ENCODE measurements at regions not wholly inside any gene's neighbourhood (a gene's known extent, or its start where the extent isn't known, plus 50 kb on each side); places are given as distances from the start of the nearest gene placed in this dataset.

DNA sequence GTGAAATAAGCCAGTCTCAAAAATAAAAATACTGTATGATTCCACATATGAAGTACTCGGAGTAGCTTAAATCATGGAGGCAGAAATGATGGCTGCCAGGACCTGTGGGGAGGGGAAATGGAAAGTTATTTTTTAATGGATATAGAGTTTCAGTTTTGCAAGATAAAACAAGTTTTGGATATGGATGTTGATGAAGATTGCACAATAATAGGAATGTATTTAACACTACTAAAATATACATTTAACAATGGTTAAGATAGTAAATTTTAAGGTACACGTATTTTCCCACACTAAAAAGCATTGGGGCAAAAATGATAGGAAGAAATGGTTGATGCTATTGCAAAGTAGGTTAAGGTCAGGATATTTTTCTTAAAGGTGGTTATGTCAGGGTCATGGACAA, 1058.9 kb upstream of the MAP3K7 start:
- no peak for DNase-seq (ENCODE audit: low spot score)

DNA sequence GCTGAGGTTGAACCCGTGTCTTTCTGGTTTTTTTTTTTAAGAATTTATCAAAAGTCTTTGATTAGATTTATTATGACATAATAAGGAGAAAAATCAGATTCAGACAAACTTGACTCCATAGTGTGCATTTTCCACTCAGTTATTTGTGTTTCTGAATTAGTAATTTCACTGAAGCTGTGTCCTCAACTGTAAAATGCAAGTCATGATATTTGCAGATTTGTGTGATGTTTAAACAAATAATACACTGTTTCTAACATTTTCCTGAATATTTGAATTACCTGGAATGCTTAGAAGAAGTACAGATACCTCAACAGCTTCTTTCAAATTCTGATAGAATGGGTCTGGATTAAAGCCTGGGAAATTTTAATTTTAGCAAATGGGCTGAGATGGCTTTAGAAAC, 1050.3 kb upstream of the MAP3K7 start:
- DNase-seq (ENCODE audit: low spot score) = no peak

DNA sequence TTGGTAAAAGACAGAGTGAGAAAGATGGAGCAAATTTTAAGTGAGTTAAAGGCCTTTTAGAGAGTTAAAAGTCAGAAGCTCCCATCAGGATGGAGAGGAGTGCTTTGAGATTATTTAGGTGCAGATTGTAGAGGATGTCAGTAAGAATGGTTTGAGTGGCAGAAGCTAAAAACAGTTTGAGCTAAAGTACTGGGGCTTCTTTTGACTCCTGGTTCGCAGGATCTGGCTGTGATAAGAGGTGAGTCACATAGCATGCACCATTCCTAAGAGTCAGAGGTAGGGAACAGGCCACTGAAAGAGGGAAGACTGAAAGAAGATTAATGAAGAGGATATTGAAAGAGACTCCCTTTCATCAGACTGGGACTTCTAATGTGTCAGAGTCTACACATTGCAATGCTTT, 1047.9 kb upstream of the MAP3K7 start:
- no peak for DNase-seq (ENCODE audit: low spot score)

DNA sequence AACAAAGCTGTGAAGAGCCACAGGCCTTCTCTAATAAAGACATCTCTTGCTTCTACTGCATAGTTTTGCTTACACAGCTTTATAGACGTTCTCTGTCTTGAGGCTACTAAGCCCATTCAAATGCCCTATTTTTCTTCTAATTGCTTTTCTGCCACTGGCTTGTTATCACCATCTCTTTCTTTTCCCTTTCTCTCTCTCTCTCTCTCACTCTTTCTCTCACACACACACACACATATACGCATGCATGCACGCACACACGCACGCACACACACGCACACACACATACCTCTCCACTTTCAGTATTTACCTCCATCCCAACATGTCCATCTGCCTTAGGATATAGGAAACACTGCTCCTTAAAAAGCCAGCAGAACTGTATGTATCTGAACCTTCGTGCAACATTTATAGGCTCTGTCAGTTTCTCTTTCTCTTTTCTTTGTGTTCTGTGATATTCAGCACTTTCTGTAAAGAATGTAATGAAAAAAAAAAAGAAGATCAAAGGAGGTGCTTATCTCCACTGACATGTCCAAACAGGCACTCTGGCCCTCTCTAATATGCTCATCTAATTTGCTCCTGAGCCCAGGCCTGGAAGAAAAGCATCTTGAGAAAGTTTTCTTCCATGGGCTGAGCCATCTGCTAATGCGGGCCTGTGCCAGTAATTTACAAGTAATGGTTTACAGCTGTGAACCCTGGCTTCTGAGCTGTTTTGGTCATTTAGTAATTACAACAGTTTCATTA, 1046.7 kb upstream of the MAP3K7 start:
- no peak for DNase-seq (ENCODE audit: low spot score)

DNA sequence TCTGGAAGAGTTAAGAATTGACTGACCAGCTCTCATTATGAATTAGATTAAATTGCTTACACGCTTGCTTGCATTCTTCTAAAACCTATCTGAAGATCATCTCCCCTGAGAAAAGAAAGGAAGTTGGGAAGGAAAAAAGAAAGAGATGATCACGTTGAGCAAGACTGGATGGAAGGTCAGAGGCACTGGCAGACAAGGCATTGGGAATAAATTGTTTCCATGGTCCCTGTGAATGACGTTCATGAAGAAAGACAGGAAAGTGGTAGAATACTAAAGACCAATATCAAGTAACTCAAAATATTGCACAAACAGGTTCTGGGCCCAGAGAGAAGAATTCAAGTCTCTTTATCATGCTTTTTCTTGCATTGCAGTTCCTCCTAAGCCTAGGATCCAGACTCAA, 1045.4 kb upstream of the MAP3K7 start:
- no peak for DNase-seq (ENCODE audit: low spot score)

DNA sequence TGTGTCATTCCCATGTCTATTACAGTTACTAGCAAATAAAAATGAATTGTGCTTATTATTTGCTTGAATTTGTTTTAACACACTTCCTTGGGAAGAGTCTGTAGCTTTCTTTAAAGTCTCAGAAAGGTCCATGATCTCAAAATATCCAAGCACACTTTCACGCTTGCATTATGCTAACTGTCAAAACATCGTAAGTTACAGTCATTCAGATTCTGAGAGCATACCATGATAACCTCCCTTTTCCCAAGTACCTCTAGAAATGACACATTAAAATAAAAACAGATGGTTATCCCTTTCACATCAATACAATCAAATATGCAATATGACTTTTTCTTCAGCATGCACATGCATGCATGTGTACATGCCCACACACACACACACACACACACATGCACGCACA, 1044.4 kb upstream of the MAP3K7 start:
- DNase-seq (ENCODE audit: low spot score) = no peak

DNA sequence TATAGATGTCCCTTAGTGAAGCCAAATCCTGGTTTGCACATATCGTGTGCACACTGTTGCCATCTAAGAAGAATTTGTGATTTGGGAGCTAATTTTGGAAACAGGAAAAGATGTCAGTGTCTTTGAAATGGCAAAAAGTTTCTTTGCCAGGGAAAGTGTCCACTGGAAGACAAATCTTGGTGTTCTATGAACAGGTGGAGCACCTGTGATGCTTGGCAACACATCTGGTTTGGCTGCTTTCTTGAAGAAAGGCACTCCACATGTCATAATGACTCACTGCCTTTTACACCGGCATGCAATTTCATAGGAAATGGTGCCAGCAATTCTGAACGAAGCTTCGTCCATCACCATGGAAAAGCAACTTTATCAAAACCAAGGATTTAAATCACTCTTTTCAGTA, 1040.0 kb upstream of the MAP3K7 start:
- DNase-seq (ENCODE audit: low spot score) = no peak

DNA sequence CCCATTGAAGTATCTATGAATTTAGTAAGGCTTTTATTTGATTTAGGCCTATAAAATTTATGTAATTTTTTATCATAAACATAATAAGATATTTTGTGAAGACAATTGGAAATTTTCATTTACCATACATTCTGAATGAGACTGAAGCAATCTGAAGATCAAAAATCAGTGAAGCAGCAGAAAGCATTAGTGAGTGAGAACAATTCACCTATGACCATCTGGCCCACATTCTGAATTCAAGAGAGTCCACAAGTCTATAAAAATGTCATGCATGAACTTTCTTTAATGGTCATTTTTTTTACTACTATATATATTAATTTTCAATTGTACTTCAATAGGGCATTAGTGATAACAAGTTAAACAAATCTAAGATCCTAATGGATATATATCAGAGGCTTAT, 1026.6 kb upstream of the MAP3K7 start:
- DNase-seq (ENCODE audit: low spot score) = no peak

DNA sequence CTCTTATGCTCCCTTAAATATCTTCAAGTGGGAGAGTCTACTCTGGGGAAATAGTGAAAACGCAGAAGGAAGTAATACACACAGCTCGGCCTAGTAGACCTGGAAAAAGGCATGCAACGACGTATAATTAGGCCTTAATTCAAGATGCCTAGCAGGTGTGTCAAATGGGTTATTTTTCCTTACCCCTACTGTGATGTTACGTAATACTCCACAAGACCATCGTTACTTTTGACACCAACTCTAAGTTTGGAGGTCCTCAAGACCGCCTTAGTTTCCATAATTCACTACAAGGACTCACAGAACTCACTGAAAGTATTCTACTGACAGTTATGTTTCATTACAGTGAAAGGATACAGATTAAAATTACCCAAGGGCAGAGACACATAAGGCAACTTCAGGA, 1024.3 kb upstream of the MAP3K7 start:
- DNase-seq (ENCODE audit: low spot score) = no peak

DNA sequence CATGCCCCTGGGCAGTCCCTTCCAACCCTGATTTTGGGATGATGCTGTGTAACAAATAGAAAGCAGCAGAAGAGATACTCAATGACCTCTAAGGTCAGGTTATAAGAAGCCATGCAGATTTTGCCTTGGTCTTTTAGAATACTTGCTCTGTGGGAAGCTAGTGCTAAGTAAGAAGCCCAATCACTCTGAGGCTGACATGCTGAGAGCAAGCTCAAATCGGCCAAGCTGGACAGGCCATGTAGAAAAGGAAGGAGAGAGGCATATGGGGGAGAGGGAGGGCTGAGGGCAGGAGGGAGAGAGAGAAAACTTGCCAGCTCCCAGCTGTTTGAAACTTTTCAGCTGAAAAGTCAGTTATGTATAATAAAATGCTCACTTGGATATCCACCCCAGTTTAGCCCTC, 1021.6 kb upstream of the MAP3K7 start:
- DNase-seq (ENCODE audit: low spot score) = no peak

DNA sequence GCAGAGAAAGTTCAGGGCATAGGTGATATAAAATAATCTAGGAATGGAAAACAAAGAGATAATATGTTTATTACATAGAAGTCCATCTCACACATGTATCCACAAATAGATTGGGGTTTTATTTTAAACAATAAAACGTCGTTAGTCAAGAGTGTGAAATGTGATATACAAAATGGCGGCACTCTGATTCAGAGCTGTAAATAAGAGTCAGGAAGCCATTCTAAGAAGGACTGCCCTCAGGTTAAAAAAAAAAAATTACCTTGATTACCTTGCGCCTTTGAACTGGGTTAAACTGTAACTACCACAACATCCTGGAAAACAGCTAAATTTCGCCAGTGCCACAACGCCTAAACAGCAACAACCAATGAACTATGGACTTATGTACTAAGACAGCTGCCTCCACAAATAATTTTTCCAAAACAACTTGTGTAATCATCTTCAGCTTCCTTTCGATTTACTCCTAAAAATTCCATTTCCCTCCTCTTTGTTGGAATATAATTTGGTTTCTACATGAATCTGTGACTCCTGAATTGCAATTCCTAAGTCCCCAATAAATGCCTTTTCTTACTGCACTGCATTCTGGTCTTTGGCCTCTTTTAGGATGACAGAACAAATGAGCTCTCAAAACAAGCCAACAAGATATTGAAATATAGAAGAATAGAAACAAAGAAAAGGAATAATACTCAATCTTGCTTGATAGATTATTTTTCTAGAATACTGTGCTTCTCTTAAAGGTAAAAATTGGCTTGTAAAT, 1019.5 kb upstream of the MAP3K7 start:
- no peak for DNase-seq (ENCODE audit: low spot score)

DNA sequence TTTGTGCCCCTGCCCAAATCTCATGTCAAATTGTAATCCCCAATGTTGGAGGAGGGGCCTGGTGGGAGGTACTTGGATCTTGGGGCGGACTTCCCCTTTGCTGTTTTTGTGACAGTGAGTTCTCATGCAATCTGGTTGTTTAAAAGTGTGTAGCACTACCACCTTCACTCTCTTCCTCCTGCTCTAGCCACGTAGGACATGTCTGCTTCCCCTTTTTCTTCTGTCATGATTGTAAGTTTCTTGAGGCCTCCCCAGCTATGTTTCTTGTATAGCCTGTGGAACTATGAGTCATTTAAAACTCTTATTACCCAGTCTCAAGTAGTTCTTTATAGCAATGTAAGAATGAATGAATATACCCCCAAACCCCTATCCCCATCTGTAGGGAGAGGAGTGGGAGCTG, 1013.7 kb upstream of the MAP3K7 start:
- DNase-seq (ENCODE audit: low spot score) = no peak

DNA sequence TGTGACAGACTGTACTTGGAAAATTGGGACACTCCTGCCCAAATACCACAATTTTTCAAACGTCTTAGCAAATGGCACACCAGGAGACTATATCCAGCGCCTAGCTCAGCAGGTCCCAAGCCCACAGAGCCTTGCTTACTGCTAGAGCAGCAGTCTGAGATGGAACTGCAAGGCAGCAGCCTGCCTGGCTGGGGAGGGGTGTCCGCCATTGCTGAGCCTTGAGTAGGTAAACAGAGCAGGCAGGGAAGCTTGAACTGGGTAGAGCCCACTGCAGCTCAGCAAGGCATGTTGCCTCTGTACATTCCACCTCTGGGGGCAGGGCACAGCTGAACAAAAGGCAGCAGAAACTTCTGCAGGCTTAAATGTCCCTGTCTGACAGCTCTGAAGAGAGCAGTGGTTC, 1003.3 kb upstream of the MAP3K7 start:
- no peak for DNase-seq (ENCODE audit: low spot score)

DNA sequence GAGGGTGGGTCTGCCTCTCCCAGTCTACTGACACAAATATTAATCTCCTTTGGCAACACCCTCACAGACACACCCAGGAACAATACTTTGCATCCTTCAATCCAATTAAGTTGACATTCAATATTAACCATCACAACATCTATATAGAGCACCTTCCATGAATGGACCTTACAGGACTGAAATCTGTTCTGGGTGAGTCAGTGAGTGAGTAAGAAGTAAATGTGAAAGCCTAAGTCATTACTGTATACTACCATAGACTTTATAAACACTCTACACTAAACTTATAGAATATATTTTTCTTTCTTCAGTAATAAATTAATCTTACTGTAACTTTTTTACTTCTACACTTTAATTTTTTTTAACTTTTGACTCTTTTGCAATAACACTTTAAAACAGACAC, 993.8 kb upstream of the MAP3K7 start:
- DNase-seq (ENCODE audit: low spot score) = no peak

DNA sequence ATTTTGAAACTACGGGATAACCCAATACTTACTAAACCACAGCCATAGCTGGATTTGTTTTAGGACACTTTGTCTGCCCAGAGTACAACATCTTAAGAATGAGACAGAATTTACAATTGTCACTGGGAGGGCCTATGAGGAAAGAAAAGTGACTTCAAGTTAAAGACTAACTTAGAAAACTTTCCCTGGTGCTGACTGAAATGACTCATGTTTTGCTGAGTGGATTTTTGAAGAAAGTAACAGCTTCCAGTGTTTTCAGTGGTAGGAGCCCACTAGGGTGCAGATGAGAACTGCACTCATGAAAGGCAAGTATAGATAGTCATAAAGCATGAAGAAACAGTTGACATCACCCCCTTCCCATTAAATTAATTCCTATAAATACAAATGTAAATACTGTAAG, 988.2 kb upstream of the MAP3K7 start:
- DNase-seq (ENCODE audit: low spot score) = no peak

DNA sequence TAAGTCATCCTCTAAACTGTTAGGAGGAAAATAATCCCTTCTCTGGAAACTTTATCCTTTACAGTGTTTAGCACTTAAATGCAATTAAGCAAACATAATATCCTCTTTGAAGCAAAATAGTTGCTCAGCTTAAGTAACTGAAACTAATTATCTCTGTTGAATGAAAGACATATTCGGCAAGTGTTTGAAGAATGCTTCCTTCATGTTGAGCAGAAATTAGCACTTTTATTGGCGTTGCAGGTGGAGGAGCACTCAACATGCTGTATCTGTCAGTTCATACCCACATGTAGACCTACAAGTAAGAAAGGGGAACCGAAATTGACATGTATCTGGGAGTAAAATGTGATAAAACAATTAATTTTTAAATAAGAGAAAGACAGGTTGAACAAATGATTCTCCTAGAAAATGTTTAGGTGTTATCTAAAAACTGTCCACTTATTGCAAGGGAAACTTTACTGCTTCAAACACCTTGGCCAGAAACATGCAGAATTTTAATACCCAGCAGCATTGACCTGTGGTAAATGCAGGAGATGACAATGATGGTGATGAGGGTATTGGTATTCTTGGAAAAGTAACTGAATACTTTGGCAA, 987.0 kb upstream of the MAP3K7 start:
- no peak for DNase-seq (ENCODE audit: low spot score)

DNA sequence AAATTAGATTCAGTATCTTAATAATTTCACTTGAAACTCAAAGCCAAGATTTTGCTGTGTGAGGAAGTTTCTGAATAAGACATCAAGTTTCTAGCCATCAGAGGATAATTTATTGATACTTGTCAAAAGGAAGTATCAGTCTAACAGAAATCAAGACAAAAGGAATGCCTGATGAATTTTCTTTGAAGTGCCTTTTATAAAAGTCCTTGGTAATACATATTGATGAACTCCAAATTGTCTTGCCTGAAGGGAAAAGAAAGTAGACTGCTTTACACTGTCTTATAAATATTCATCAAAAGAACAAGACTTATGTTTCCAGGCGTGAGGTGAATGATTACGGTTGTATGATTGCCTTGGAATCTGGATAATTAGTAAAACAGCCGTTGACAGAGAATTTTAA, 986.0 kb upstream of the MAP3K7 start:
- no peak for DNase-seq (ENCODE audit: low spot score)

DNA sequence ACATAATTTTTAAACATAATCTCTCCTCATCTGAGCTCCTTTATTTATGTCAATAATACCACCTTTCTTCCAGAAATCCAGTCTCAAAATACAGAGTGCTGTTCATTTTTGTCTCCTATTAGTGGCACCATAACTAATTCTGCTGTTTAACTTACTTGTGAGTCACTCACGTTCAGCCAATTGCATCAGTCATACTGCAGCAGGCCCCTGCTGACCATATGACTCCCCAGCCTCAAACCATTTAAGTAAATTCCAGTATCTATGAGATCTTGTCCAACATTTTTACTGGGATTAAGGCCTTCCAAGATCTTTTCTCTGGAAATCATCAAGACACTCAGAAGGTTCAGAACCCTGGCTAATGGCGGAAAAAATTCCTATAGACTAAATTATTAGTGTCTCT, 982.2 kb upstream of the MAP3K7 start:
- DNase-seq (ENCODE audit: low spot score) = no peak

DNA sequence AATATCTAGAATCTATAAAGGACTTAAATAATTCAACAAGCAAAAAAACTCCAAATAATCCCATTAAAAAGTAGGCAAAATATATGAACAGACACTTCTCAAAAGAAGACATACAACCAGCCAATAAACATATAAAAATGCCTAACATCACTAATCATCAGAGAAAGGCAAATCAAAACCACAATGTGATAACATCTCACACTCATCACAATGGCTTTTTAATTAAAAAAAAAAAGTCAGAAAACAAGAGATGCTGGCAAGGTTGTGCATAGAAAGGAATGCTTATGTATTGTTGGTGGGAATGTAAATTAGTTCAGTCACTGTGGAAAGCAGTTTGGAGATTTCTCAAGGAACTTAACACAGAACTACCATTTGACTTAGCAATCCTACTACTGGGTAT, 979.6 kb upstream of the MAP3K7 start:
- DNase-seq (ENCODE audit: low spot score) = no peak

DNA sequence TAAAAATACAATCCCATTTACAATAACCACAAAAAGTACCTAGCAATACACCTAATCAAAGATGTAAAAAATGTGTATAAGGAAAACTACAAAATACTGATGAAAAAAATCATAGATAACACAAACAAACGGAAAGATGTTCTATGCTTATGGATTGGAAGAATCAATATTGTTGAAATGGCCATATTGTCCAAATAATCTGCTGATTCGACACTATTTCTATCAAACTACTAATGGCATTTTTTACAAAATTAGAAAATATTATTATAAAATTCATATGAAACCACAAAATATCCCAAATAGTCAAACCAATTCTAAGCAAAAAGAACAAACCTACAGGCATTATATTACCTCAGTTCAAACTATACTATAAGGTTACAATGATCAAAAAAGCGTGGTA, 978.3 kb upstream of the MAP3K7 start:
- DNase-seq (ENCODE audit: low spot score) = no peak

DNA sequence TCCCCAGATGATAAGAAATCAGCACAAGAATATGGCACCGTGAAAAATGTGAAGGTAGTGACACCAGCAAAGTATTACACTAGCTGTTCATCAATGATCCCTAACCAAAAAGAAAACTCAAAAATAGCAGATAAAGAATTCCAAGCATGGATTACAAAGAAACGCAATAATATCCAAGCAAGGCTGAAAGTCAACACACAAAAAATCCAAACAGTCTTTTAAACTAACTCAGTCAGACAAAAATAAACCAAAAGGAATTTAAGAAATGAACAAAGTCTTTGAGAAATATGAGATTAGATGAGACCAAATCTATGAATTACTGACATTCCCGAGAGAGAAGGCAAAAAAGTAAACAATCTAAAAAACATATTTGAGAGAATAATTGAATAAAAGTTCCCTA, 976.1 kb upstream of the MAP3K7 start:
- no peak for DNase-seq (ENCODE audit: low spot score)

DNA sequence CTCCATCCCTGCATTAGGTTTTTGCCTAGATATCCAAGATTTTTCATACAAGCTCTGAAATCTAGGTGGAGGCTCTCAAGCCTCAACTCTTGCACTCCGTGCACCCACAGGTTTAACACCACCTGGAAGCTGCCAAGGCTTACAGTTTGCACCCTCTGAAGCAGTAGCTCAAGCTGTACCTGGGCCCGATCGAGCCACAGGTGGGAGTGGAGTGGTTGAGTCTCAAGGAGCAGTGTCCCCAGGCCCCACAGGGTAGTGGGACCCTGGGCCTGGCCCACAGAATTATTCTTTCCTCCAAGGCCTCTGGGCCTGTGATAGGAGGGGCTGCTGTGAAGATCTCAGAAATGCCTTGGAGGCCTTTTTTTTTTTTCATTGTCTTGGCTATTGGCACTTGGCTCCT, 973.5 kb upstream of the MAP3K7 start:
- no peak for DNase-seq (ENCODE audit: low spot score)

DNA sequence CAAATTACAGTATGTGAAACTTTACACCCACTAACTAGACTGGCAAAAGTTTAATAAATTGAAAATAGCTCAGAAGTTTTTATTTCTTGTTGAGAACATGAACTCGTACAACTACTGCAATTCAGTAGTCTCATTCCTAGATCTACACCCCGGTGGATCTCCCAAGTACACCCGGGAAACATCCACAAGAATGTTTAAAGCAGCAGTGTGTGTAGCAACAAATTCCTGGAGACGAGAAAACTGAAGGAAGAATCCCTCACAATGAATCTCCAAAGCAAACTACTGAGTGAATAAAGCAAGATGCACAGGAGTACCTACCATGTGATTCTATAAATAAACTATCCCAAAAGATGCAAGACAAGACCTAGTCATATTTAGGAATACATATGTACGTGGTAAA, 954.0 kb upstream of the MAP3K7 start:
- no peak for DNase-seq (ENCODE audit: low spot score)

DNA sequence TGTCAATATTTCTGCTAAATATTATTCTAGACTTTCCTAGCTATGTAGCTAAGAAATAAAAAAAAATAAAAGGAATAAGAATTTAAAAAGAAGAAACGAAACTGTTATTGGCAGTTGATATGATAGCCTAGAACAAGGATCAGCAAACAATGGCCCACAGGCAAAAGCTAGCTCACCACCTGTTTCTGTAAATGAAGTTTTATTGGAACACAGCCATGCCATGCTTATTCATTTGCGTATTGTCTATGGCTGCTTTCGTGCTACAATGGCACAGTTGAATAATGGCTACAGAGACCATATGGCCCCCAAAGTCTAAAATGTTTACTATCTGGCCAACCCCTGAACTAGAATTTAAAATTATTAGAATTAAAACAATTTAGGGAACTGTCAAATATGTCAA, 952.6 kb upstream of the MAP3K7 start:
- DNase-seq (ENCODE audit: low spot score) = no peak
